ENCODE measurements at regions not wholly inside any gene's neighbourhood (a gene's known extent, or its start where the extent isn't known, plus 50 kb on each side); places are given as distances from the start of the nearest gene placed in this dataset.
"Not testable (repeated sequence)": the region's sequence is repeated elsewhere in the genome, so short reads cannot be mapped to it uniquely, and the experiment has no call there.

DNA sequence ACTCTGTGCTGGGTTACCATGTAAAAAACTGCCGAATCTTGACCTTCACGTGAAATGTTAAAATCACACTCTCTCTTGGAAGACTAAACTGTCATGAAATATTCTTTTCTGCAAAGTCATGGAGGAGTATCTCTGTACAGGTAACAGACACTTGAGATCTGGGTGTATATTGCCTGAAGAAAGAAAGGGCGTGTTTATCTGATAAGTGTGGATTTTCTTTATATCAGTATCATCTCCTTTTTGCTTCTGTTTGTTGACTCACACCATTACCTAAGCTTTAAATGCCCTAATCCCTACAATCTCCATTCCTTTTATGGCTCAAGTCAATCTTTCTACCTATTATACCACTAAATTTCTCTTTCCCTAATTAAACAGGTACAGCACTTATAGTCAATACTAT, 673.2 kb upstream of the SOX9 start:
- Histone ChIP-seq H3K4me3 (no peak overlapping the region), H3K4me1 (no peaks in the 10 kb centered on the region), H3K36me3 (no peaks in the 10 kb centered on the region), H3K27me3 (no peaks in the 10 kb centered on the region), H3K9me3 (no peaks in the 10 kb centered on the region), H3K27ac (no peak overlapping the region)
- TF ChIP-seq POLR2A (IDR thresholded peaks at IDR 0.05) (no peak), CTCF (IDR thresholded peaks at IDR 0.05) (no peak)
- no peak for DNase-seq

GRCh38 chr17:71450657-71451056, 670.2 kb upstream of the SOX9 start:
- H3K27ac ChIP-seq, DNase-seq, H3K4me3 ChIP-seq, H3K4me1 ChIP-seq, H3K36me3 ChIP-seq, H3K27me3 ChIP-seq, H3K9me3 ChIP-seq: not testable (repeated sequence)

DNA sequence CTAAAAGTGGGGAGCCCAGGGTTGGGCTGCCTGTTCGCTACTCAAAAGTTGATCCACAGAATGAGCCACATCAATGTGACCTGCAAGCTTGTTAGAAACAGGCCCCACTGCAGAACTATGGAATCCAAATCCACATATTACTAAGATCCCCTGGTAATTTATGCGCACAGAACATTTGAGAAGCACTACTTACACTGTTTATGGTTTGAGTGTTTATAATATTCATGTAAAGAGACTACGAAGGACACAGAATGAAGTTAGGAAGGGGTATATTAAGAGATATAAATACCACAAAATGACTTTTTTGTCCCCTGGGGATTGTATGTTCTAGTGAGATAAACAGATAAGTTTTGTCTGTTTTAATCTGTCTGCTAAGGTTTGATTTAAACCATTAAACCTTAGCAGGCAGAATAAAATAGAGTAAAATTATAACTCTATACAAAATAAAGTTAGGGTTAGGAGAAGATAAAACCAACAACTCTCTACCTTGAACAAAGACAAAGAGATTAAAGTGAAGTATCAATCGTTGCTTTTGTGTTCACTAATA, 666.9 kb upstream of the SOX9 start:
- no peak for TF ChIP-seq POLR2A (IDR thresholded peaks at IDR 0.05)
- Histone ChIP-seq H3K36me3 (no peaks in the 10 kb centered on the region), H3K9me3 (no peaks in the 10 kb centered on the region), H3K4me3 (no peak overlapping the region), H3K27me3 (no peaks in the 10 kb centered on the region), H3K4me1 (no peaks in the 10 kb centered on the region), H3K27ac (no peak overlapping the region)
- DNase-seq: no peak

DNA sequence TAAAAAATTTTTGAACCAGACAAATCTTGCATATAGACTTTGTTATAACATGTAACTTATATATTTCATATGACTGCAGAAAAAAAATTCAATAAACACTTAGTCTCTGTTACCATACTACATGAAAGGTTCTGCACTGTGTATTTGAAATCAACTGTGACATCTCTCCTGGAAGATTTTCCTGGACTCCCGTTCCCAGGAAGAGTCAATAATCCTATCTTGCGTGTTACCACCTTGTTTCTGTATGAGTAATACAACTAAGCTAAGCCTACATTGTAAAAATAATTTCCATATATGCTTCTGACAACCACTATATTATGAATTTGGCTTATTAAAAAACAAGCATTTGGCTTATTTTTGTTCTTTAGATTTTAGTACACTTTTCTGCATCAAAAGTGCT, 665.6 kb upstream of the SOX9 start:
- H3K4me1 ChIP-seq: no peaks in the 10 kb centered on the region
- H3K36me3 ChIP-seq: no peaks in the 10 kb centered on the region
- no peak for DNase-seq
- no peak overlapping the region for H3K4me3 ChIP-seq
- H3K9me3 ChIP-seq: no peaks in the 10 kb centered on the region
- no peaks in the 10 kb centered on the region for H3K27me3 ChIP-seq
- no peak overlapping the region for H3K27ac ChIP-seq
- TF ChIP-seq CTCF (IDR thresholded peaks at IDR 0.05) (no peak), POLR2A (IDR thresholded peaks at IDR 0.05) (no peak)

- DNase-seq: no peak
- no peaks in the 10 kb centered on the region for H3K36me3 ChIP-seq
- no peak overlapping the region for H3K4me3 ChIP-seq
- H3K9me3 ChIP-seq: no peaks in the 10 kb centered on the region
- no peak for TF ChIP-seq CTCF (IDR thresholded peaks at IDR 0.05)
- no peak for TF ChIP-seq POLR2A (IDR thresholded peaks at IDR 0.05)
- H3K4me1 ChIP-seq: no peaks in the 10 kb centered on the region
- no peaks in the 10 kb centered on the region for H3K27me3 ChIP-seq
- no peak overlapping the region for H3K27ac ChIP-seq
Measured at GRCh38 chr17:71458322-71458721, 662.5 kb upstream of the SOX9 start.

- Histone ChIP-seq H3K9me3 (no peaks in the 10 kb centered on the region), H3K4me3 (no peak overlapping the region), H3K4me1 (no peaks in the 10 kb centered on the region), H3K27me3 (no peaks in the 10 kb centered on the region), H3K36me3 (no peaks in the 10 kb centered on the region), H3K27ac (no peak overlapping the region)
- DNase-seq: peak in 1 of 3 donors; percentile 49
- TF ChIP-seq POLR2A (IDR thresholded peaks at IDR 0.05) (no peak), CTCF (IDR thresholded peaks at IDR 0.05) (peak in 3 of 6 experiments; percentile 34 to 43 (median 42))
Measured at GRCh38 chr17:71460943-71461342, 659.9 kb upstream of the SOX9 start.

GRCh38 chr17:71461498-71462169, 659.2 kb upstream of the SOX9 start:
- no peak for DNase-seq
- Histone ChIP-seq H3K36me3 (no peaks in the 10 kb centered on the region), H3K9me3 (no peaks in the 10 kb centered on the region)

More at GRCh38 chr17:71461498-71462169, 659.2 kb upstream of the SOX9 start:
- TF ChIP-seq POLR2A (IDR thresholded peaks at IDR 0.05): no peak
- TF ChIP-seq CTCF (IDR thresholded peaks at IDR 0.05): no peak
- Histone ChIP-seq H3K27ac (no peak overlapping the region), H3K4me1 (no peaks in the 10 kb centered on the region), H3K27me3 (no peaks in the 10 kb centered on the region), H3K4me3 (no peak overlapping the region)

Data from Peyer's patch (tissue), 4 donors.